SK-N-SH (cell line): ENCODE measurements at regions not wholly inside any gene's neighbourhood (a gene's known extent, or its start where the extent isn't known, plus 50 kb on each side); places are given as distances from the start of the nearest gene placed in this dataset.

ENCODE experiments used
- CTCF ChIA-PET: fragments of 300-600, 350-600 bp; formaldehyde crosslinking; extraction: SDS; loops from one replicate; lab custom pipeline; 2021; lab: Yijun Ruan, JAX
- POLR2A ChIA-PET: fragments of 350-600 bp; sonication (Branson Sonifier 250); formaldehyde crosslinking; extraction: SDS; loops from one replicate; lab custom pipeline; 2020; ENCODE audit warnings: antibody characterized with exemption, inconsistent platforms; lab: Yijun Ruan, JAX
- DNase-seq: peaks from one replicate; pipeline ENCODE4 v3.0.0; 2012
- H2AFZ ChIP-seq: fragments of 200-600 bp; sonication (generic); 2 replicates; pipeline ENCODE4 v1.8.1; 2016; ENCODE audit warnings: antibody characterized with exemption, mild to moderate bottlenecking, low read depth
- H3F3A ChIP-seq: fragments of 200-600 bp; sonication (generic); replicated peaks from 2 replicates; pipeline ENCODE3; 2016; ENCODE audit warnings: antibody characterized with exemption, mild to moderate bottlenecking; ENCODE audit not compliant: insufficient read depth
- H3K27ac ChIP-seq, 2 experiments: fragments of 200-500 bp in 1 of 2; fragments of 200-600 bp in 1 of 2; sonication (Bioruptor generic) in 1 of 2; sonication (generic), shearing (Covaris generic) in 1 of 2; 2 replicates each; pipeline versions ENCODE4 v1.5.1 to v1.6.1; 2014 to 2016; ENCODE audit warnings: low read depth in 2 of 2, inconsistent platforms in 1 of 2, low read length in 1 of 2, mild to moderate bottlenecking in 1 of 2, mixed read lengths in 1 of 2
- H3K27me3 ChIP-seq: fragments of 200-600 bp; sonication (generic), shearing (Covaris generic); 2 replicates; pipeline ENCODE4 v1.6.1; 2016; ENCODE audit warnings: mixed run types; ENCODE audit not compliant: insufficient read depth
- H3K36me3 ChIP-seq, 2 experiments: fragments of 200-500 bp in 1 of 2; fragments of 200-600 bp in 1 of 2; sonication (Bioruptor generic) in 1 of 2; sonication (generic) in 1 of 2; replicated peaks in 1 of 2; 2 replicates each; pipeline versions ENCODE3 to v1.5.1; 2014 to 2016; ENCODE audit warnings: low read length in 1 of 2, mild to moderate bottlenecking in 1 of 2; ENCODE audit not compliant: insufficient read depth in 2 of 2, control insufficient read depth in 1 of 2
- H3K4me1 ChIP-seq, 2 experiments: fragments of 200-500 bp in 1 of 2; fragments of 200-600 bp in 1 of 2; sonication (Bioruptor generic) in 1 of 2; sonication (generic), shearing (Covaris generic) in 1 of 2; 2 replicates each; pipeline versions ENCODE4 v1.5.1 to v1.6.1; 2014 to 2016; ENCODE audit warnings: low read depth in 1 of 2, low read length in 1 of 2, mixed run types in 1 of 2; ENCODE audit not compliant: insufficient read depth in 2 of 2, control insufficient read depth in 1 of 2
- H3K4me2 ChIP-seq: fragments of 200-600 bp; sonication (generic), shearing (Covaris generic); 2 replicates; pipeline ENCODE4 v1.6.1; 2017; ENCODE audit warnings: mixed run types
- H3K4me3 ChIP-seq, 2 experiments: fragments of 200-500 bp in 1 of 2; fragments of 200-600 bp in 1 of 2; sonication (Bioruptor generic) in 1 of 2; sonication (generic), shearing (Covaris generic) in 1 of 2; 2 replicates each; pipeline versions ENCODE4 v1.5.1 to v1.8.1; 2014 to 2016; ENCODE audit warnings: low read depth in 2 of 2, inconsistent platforms in 1 of 2, low read length in 1 of 2, mild to moderate bottlenecking in 1 of 2, mixed read lengths in 1 of 2, moderate library complexity in 1 of 2
- H3K79me2 ChIP-seq: fragments of 200-600 bp; sonication (generic); 2 replicates; pipeline ENCODE4 v1.8.1; 2017; ENCODE audit warnings: mild to moderate bottlenecking; ENCODE audit not compliant: insufficient read depth
- H3K9ac ChIP-seq: fragments of 200-600 bp; sonication (generic); 2 replicates; pipeline ENCODE4 v1.6.1; 2017; ENCODE audit warnings: mixed run types
- H3K9me2 ChIP-seq: fragments of 200-600 bp; sonication (generic); 2 replicates; pipeline ENCODE4 v1.6.1; 2017; ENCODE audit warnings: mixed run types
- H3K9me3 ChIP-seq: fragments of 200-600 bp; sonication (generic); 2 replicates; pipeline ENCODE4 v1.6.1; 2017; ENCODE audit warnings: mixed run types, mild to moderate bottlenecking, moderate library complexity
- H4K20me1 ChIP-seq: fragments of 200-600 bp; sonication (generic); 2 replicates; pipeline ENCODE4 v1.6.1; 2017; ENCODE audit warnings: mild to moderate bottlenecking, mixed run types; ENCODE audit not compliant: insufficient read depth
- ELF1 ChIP-seq: IDR thresholded peaks from 2 replicates; pipeline ENCODE4 v1.4.0; 2012
- EP300 ChIP-seq, 2 experiments: IDR thresholded peaks; 2 replicates each; pipeline versions ENCODE4 v1.4.0 to v1.6.1; 2012; ENCODE audit warnings: borderline replicate concordance in 1 of 2, low read depth in 1 of 2, low read length in 1 of 2
- FOXJ3 ChIP-seq: sonication (generic); formaldehyde crosslinking; IDR thresholded peaks from 2 replicates; pipeline ENCODE4 v1.5.1; 2020; ENCODE audit warnings: mild to moderate bottlenecking, missing genetic modification reagents
- FOXM1 ChIP-seq: IDR thresholded peaks from 2 replicates; pipeline ENCODE4 v1.4.0; 2012; ENCODE audit warnings: low read depth, mild to moderate bottlenecking
- MXI1 ChIP-seq: IDR thresholded peaks from 2 replicates; pipeline ENCODE4 v1.6.1; 2012; ENCODE audit warnings: mild to moderate bottlenecking, low read depth, low read length, improper control_type of control experiment
- NFIC ChIP-seq: IDR thresholded peaks from 2 replicates; pipeline ENCODE4 v1.4.0; 2012; ENCODE audit warnings: borderline replicate concordance
- NRF1 ChIP-seq: IDR thresholded peaks from 2 replicates; pipeline ENCODE4 v1.6.1; 2012; ENCODE audit warnings: low read depth, mild to moderate bottlenecking, low read length
- POLR2AphosphoS5 ChIP-seq: IDR thresholded peaks from 2 replicates; pipeline ENCODE4 v1.6.1; 2012; ENCODE audit warnings: low read depth, low read length
- RAD21 ChIP-seq: IDR thresholded peaks from 2 replicates; pipeline ENCODE4 v1.6.1; 2012; ENCODE audit warnings: mild to moderate bottlenecking, low read length
- RCOR1 ChIP-seq: fragments of 150-350 bp; IDR thresholded peaks from 2 replicates; pipeline ENCODE4 v1.6.1; 2017; ENCODE audit warnings: antibody characterized with exemption, low read length
- RFX5 ChIP-seq: IDR thresholded peaks from 2 replicates; pipeline ENCODE4 v1.6.1; 2012; ENCODE audit warnings: mild to moderate bottlenecking, improper control_type of control experiment, low read length
- SMC3 ChIP-seq: IDR thresholded peaks from 2 replicates; pipeline ENCODE4 v1.6.1; 2012; ENCODE audit warnings: low read depth, low read length, improper control_type of control experiment
- TAF1 ChIP-seq: IDR thresholded peaks from 2 replicates; pipeline ENCODE4 v1.6.1; 2012; ENCODE audit warnings: low read depth, mild to moderate bottlenecking, low read length, moderate library complexity, borderline replicate concordance
- TCF12 ChIP-seq: IDR thresholded peaks from 2 replicates; pipeline ENCODE4 v1.4.0; 2012
- TEAD4 ChIP-seq: IDR thresholded peaks from 2 replicates; pipeline ENCODE4 v1.4.0; 2012; ENCODE audit warnings: mild to moderate bottlenecking, borderline replicate concordance; ENCODE audit not compliant: insufficient read depth
- WGBS: methylation state at CpG from one replicate; pipeline ENCODE4 v1.1.6; 2017; ENCODE audit warnings: low lambda C conversion rate; 5-methylcytosine and 5-hydroxymethylcytosine counted together
- TF ChIP-seq, protein P1 (sequence below): IDR thresholded peaks from 2 replicates; pipeline ENCODE4 v1.4.0; 2012; ENCODE audit warnings: low read depth, borderline replicate concordance
- TF ChIP-seq, protein P2 (sequence below): fragments of 200-600 bp; sonication (generic); IDR thresholded peaks from 2 replicates; pipeline ENCODE4 v1.6.1; 2017; ENCODE audit warnings: antibody characterized with exemption, mild to moderate bottlenecking, moderate library complexity
- TF ChIP-seq, protein P3 (sequence below): fragments of 150-350 bp; IDR thresholded peaks from 2 replicates; pipeline ENCODE4 v1.6.1; 2016; ENCODE audit warnings: mild to moderate bottlenecking, low read depth, low read length
- TF ChIP-seq, protein P4 (sequence below): IDR thresholded peaks from 2 replicates; pipeline ENCODE4 v1.4.0; 2012; ENCODE audit warnings: low read depth

DNA sequence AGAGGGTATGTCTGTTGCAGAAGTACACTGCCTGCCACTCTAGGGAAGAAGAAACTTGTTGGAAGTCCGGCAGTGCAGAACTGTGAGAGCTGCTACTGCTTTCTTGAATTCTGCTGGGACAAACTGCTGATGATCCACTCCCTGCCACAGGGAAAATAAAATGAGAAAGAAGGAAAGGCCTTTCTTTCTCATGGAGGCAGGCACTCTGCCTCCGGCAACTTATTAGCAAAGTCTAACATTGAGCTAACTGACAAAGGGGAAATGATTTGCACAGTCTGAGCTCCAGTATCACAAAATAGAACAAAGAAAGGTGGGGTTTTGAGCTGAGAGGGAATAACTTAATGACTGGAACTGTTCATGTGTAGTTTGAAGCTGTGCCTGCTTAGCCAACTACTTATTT is 134.6 kb downstream of the AASDHPPT start:
- no peak overlapping the region for H3K4me3 ChIP-seq
- no peak for DNase-seq
- H3F3A ChIP-seq = no peaks in the 10 kb centered on the region
- no peaks in the 10 kb centered on the region for H3K9me3 ChIP-seq
- no peak overlapping the region for H2AFZ ChIP-seq
- H3K9me2 ChIP-seq = no peaks in the 10 kb centered on the region
- H3K36me3 ChIP-seq = no peaks in the 10 kb centered on the region
- no peak overlapping the region for H3K27ac ChIP-seq
- CTCF ChIA-PET = interaction anchor here (0.6 kb wide), 1 partner anchor 273 kb away, joined by 3 read pairs; no protein-coding TSS in a partner anchor
- no peaks in the 10 kb centered on the region for H3K27me3 ChIP-seq
- no peak overlapping the region for H3K9ac ChIP-seq
- H3K4me2 ChIP-seq = no peak overlapping the region
- H4K20me1 ChIP-seq = no peaks in the 10 kb centered on the region
- POLR2A ChIA-PET = no interaction called here
- TF ChIP-seq POLR2AphosphoS5 (no peak), NRF1 (no peak), TCF12 (no peak), MXI1 (no peak), TEAD4 (no peak), FOXJ3 (CRISPR knock-in tag) (no peak), RFX5 (no peak), ELF1 (no peak), FOXM1 (no peak), RCOR1 (no peak), NFIC (no peak), TAF1 (no peak), EP300 (IDR thresholded peaks at IDR 0.05; ENCODE audit: borderline replicate concordance in 1 of 2, low read depth in 1 of 2, low read length in 1 of 2) (no peak), SMC3 (no peak)
- TF ChIP-seq, protein P1, sequence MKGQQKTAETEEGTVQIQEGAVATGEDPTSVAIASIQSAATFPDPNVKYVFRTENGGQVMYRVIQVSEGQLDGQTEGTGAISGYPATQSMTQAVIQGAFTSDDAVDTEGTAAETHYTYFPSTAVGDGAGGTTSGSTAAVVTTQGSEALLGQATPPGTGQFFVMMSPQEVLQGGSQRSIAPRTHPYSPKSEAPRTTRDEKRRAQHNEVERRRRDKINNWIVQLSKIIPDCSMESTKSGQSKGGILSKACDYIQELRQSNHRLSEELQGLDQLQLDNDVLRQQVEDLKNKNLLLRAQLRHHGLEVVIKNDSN = no peak
- TF ChIP-seq, protein P2, sequence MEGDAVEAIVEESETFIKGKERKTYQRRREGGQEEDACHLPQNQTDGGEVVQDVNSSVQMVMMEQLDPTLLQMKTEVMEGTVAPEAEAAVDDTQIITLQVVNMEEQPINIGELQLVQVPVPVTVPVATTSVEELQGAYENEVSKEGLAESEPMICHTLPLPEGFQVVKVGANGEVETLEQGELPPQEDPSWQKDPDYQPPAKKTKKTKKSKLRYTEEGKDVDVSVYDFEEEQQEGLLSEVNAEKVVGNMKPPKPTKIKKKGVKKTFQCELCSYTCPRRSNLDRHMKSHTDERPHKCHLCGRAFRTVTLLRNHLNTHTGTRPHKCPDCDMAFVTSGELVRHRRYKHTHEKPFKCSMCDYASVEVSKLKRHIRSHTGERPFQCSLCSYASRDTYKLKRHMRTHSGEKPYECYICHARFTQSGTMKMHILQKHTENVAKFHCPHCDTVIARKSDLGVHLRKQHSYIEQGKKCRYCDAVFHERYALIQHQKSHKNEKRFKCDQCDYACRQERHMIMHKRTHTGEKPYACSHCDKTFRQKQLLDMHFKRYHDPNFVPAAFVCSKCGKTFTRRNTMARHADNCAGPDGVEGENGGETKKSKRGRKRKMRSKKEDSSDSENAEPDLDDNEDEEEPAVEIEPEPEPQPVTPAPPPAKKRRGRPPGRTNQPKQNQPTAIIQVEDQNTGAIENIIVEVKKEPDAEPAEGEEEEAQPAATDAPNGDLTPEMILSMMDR = no peak
- TF ChIP-seq, protein P3, sequence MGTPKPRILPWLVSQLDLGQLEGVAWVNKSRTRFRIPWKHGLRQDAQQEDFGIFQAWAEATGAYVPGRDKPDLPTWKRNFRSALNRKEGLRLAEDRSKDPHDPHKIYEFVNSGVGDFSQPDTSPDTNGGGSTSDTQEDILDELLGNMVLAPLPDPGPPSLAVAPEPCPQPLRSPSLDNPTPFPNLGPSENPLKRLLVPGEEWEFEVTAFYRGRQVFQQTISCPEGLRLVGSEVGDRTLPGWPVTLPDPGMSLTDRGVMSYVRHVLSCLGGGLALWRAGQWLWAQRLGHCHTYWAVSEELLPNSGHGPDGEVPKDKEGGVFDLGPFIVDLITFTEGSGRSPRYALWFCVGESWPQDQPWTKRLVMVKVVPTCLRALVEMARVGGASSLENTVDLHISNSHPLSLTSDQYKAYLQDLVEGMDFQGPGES = no peak
- TF ChIP-seq, all 33 proteins: peak for 0
- Histone ChIP-seq H3K4me1 (peaks cover 0 to 8% of the 10 kb centered on the region in 2 experiments; a peak in 1 of 4 replicates), H3K79me2 (no peaks in the 10 kb centered on the region)
- 72% methylated on average over 2 of the region's 2 CpGs for WGBS

DNA sequence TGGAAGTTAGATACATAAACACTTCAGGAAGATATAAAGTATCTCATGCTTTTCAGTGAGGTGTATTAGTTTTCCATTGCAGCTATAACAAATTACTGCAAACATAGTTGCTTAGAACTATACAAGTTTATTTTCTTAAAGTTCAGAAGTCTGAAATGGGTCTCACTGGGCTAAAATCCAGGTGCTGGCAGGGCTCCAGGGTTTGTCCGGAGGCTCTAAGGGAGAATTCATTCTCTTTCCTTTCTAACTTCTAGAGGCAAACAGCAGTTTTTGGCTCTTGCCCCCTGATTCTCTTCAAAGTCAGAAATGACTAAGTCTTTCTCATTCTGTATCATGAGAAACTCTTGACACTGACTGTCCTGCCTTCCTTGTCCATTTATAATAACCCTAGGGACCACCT is 138.8 kb downstream of the AASDHPPT start:
- Histone ChIP-seq H2AFZ (no peak overlapping the region), H3F3A (no peaks in the 10 kb centered on the region), H4K20me1 (no peaks in the 10 kb centered on the region), H3K4me1 (no peaks in the 10 kb centered on the region), H3K9ac (no peak overlapping the region), H3K4me3 (no peak overlapping the region), H3K36me3 (no peaks in the 10 kb centered on the region), H3K27me3 (no peaks in the 10 kb centered on the region), H3K27ac (no peak overlapping the region), H3K79me2 (no peaks in the 10 kb centered on the region), H3K9me3 (no peaks in the 10 kb centered on the region)
- WGBS = 73% methylated on average over 1 of the region's 1 CpG
- POLR2A ChIA-PET = no interaction called here
- DNase-seq = no peak
- TF ChIP-seq FOXM1 (no peak), SMC3 (no peak), RAD21 (no peak)
- TF ChIP-seq, protein P4, sequence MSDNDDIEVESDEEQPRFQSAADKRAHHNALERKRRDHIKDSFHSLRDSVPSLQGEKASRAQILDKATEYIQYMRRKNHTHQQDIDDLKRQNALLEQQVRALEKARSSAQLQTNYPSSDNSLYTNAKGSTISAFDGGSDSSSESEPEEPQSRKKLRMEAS = no peak
- TF ChIP-seq, all 33 proteins: peak for 0
- CTCF ChIA-PET = no interaction called here
- no peaks in the 10 kb centered on the region for H3K9me2 ChIP-seq
- no peak overlapping the region for H3K4me2 ChIP-seq
